BJ (cell line): ENCODE measurements at regions not wholly inside any gene's neighbourhood (a gene's known extent, or its start where the extent isn't known, plus 50 kb on each side); places are given as distances from the start of the nearest gene placed in this dataset.

Experiments
- CTCF ChIA-PET: fragments of 350-600 bp; formaldehyde crosslinking; extraction: SDS; loops from one replicate; lab custom pipeline; 2021; ENCODE audit warnings: antibody characterized with exemption, inconsistent platforms; lab: Yijun Ruan, JAX
- POLR2A ChIA-PET: fragments of 300-600 bp; sonication (Branson Sonifier 250); formaldehyde crosslinking; extraction: SDS; loops from one replicate; lab custom pipeline; 2021; ENCODE audit warnings: antibody characterized with exemption; lab: Charles Lee
- DNase-seq: peaks from one replicate; pipeline ENCODE4 v3.0.0-alpha.2; 2011; ENCODE audit warnings: low read depth
- H3K27me3 ChIP-seq: 2 replicates; pipeline ENCODE4 v1.6.0; 2011; ENCODE audit warnings: low read length; ENCODE audit not compliant: control insufficient read depth, insufficient read depth
- H3K36me3 ChIP-seq: 2 replicates; pipeline ENCODE4 v1.5.1; 2011; ENCODE audit warnings: low read length; ENCODE audit not compliant: control insufficient read depth, insufficient read depth
- H3K4me3 ChIP-seq: 2 replicates; pipeline ENCODE4 v1.5.1; 2011; ENCODE audit warnings: low read depth, mild to moderate bottlenecking, control low read depth, low read length
- TF ChIP-seq, protein P1 (sequence below): IDR thresholded peaks from 2 replicates; pipeline ENCODE4 v1.5.1; 2011; ENCODE audit warnings: low read depth, mild to moderate bottlenecking, control low read depth, inconsistent platforms, low read length, moderate library complexity; ENCODE audit not compliant: insufficient read depth

DNA sequence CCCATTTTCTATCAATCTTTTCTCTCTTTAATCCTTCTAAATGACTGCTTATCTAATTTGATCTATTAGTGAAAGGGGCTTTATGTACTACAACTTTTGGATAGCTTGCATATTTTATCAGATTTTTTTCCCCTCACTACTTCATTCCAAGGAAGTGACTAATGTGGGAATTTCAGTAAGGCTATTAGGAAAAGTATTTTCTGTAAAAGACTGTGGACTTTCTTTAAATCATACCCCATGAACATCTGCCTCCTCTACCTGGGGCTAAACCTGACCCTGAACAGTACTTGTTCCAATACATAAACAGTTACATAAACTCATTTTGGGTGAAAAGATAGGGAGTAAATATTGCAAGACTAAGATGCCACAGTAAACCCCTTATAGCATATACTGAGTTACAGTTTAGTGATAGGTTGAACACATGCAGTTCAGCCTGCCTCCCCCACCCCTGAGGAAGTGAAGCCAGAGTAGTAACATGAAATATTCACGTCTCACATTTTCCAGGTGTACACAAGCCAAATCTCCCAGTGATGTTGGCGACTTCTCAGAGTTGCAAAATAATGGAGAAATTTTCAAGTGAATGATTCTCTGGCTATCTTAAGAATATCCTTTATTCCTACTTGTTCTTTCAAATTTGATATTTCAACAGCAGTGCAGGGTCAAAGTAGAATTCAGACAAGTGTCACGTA, 590.9 kb upstream of the ZEB2 start:
- H3K27me3 ChIP-seq: no peaks in the 10 kb centered on the region
- H3K4me3 ChIP-seq: no peak overlapping the region
- DNase-seq: no peak
- H3K36me3 ChIP-seq: no peaks in the 10 kb centered on the region
- TF ChIP-seq, protein P1, sequence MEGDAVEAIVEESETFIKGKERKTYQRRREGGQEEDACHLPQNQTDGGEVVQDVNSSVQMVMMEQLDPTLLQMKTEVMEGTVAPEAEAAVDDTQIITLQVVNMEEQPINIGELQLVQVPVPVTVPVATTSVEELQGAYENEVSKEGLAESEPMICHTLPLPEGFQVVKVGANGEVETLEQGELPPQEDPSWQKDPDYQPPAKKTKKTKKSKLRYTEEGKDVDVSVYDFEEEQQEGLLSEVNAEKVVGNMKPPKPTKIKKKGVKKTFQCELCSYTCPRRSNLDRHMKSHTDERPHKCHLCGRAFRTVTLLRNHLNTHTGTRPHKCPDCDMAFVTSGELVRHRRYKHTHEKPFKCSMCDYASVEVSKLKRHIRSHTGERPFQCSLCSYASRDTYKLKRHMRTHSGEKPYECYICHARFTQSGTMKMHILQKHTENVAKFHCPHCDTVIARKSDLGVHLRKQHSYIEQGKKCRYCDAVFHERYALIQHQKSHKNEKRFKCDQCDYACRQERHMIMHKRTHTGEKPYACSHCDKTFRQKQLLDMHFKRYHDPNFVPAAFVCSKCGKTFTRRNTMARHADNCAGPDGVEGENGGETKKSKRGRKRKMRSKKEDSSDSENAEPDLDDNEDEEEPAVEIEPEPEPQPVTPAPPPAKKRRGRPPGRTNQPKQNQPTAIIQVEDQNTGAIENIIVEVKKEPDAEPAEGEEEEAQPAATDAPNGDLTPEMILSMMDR: no peak
- CTCF ChIA-PET: interaction anchor here (0.7 to 2.2 kb wide), 2 partner anchors 9 to 403 kb away, joined by 3 to 5 read pairs; no protein-coding TSS in a partner anchor
- POLR2A ChIA-PET: no interaction called here

DNA sequence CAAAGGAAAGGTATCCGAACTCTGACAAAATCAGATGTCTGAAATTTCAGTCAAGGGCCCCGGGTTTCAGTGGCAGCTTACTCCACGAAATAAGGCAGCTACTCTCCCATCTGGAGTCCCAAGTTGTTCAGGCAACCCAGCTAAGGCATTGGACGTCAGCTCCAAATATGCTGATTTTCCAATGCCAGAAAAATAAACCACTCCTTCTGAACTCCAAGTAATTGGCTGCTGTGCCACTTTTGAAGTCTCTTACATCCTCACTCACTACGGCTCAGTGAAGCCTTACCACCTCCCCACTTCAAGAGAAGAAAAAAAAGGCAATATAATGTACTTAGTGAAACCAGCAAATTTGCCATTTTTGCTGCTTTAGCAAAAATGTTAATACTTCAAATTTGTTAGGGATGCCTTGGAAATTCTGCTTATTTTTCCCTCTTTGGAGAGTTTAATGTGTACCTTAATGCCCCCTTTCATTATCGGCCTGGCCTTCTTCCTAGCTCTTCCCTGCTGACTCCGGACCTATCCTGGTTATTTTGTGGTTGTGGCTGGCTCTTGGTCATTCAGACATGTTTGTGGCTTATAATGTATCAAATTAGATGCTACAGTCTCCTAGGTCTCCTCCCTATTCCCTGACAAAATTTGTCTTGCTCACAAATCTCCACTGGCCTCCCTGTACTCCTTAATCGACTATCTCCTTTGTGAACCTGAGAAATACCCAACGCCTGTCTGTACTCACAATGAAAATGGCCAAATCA, 589.2 kb upstream of the ZEB2 start:
- TF ChIP-seq, protein P1: no peak
- DNase-seq: no peak
- CTCF ChIA-PET: no interaction called here
- POLR2A ChIA-PET: no interaction called here
- no peak overlapping the region for H3K4me3 ChIP-seq
- H3K36me3 ChIP-seq: no peaks in the 10 kb centered on the region
- H3K27me3 ChIP-seq: no peaks in the 10 kb centered on the region

DNA sequence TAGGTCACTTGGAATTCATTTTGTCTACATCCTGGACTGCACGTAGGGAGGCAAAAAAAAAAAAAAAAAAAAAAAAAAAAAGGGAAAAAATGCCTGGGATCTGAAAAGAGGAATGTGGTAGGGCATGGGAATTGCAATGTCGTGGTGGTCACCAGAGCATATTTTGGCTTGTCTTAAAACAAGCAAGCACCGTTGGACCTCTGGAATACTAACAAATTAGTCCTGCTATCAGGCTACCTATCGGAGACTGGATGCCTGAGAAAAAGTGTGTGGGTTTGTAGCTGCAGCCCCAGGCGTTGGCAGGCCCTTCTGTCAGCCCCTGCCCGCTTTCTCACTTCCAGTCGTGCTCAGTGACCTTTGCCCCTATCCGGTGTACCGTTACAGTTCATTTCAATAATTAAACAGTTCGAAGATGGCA, 588.5 kb upstream of the ZEB2 start:
- ChIA-PET CTCF (no interaction called here), POLR2A (no interaction called here)
- H3K4me3 ChIP-seq: no peak overlapping the region
- TF ChIP-seq, protein P1: no peak
- H3K36me3 ChIP-seq: no peaks in the 10 kb centered on the region
- no peaks in the 10 kb centered on the region for H3K27me3 ChIP-seq
- no peak for DNase-seq

DNA sequence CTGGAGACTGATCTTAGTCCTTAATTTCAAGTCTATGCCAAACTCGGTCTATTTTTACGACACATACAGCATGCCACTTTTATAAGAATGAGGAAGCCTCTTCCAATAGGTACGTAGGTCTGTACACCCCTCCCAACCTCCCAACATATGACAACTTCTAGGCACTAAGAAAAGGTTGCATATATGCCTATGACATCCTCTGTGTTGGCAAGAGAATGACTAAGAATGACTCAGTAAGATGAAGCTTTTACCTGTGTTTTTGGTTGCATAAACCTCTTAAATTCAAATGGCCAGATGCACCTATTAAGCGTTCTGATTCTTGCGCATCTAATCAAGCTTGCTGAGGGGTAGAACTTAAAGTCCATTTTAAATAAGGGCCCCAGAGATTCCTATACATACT, 586.4 kb upstream of the ZEB2 start:
- no peaks in the 10 kb centered on the region for H3K27me3 ChIP-seq
- TF ChIP-seq, protein P1: no peak
- ChIA-PET POLR2A (no interaction called here), CTCF (no interaction called here)
- no peak for DNase-seq
- H3K36me3 ChIP-seq: no peaks in the 10 kb centered on the region
- H3K4me3 ChIP-seq: no peak overlapping the region

DNA sequence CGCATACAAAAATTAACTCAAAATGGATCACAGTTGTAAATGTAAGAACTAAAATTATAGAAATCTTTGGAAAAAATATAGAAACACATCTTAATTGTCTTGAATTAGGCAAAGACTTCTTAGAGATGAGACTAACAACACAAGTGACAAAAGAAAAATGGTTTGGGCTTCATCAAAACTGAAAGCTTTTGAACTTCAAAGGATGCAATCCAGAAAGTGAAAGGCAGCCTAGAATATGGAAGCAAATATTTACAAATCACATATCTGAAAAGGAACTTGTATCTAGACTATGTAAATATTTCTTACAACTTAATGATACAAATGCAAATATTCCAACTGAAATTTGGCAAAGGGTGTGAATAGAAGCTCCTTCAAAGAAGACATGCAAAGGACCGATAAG, 582.8 kb upstream of the ZEB2 start:
- POLR2A ChIA-PET: no interaction called here
- CTCF ChIA-PET: interaction anchor here (2.0 kb wide), 1 partner anchor 8 kb away, joined by 5 read pairs; no protein-coding TSS in a partner anchor
- no peaks in the 10 kb centered on the region for H3K36me3 ChIP-seq
- DNase-seq: no peak
- TF ChIP-seq, protein P1: no peak
- H3K27me3 ChIP-seq: no peaks in the 10 kb centered on the region
- H3K4me3 ChIP-seq: no peak overlapping the region
